PFSK-1 (cell line): ENCODE measurements at regions not wholly inside any gene's neighbourhood (a gene's known extent, or its start where the extent isn't known, plus 50 kb on each side); places are given as distances from the start of the nearest gene placed in this dataset.

Experiments used
- FOXP2 ChIP-seq: optimal IDR thresholded peaks from 2 replicates; pipeline ENCODE3; 2011; ENCODE audit warnings: borderline replicate concordance, control low read depth, inconsistent platforms; ENCODE audit not compliant: insufficient read depth; ENCODE audit errors: extremely low read length, extremely low read depth
- POLR2AphosphoS5 ChIP-seq: IDR thresholded peaks from 2 replicates; pipeline ENCODE4 v1.6.1; 2012; ENCODE audit warnings: low read depth, mild to moderate bottlenecking, control low read depth, low read length, moderate library complexity
- SIN3A ChIP-seq: IDR thresholded peaks from 2 replicates; pipeline ENCODE4 v1.6.1; 2012; ENCODE audit warnings: mild to moderate bottlenecking, low read length, moderate library complexity, borderline replicate concordance; ENCODE audit not compliant: insufficient read depth
- TAF1 ChIP-seq: IDR thresholded peaks from 2 replicates; pipeline ENCODE4 v1.6.1; 2012; ENCODE audit warnings: low read length, control low read depth, borderline replicate concordance; ENCODE audit not compliant: insufficient read depth
- TF ChIP-seq, protein P1 (sequence below), 2 experiments: IDR thresholded peaks; 2 replicates each; pipeline versions ENCODE4 v1.6.1 to v1.8.0; 2011 to 2012; ENCODE audit warnings: low read depth in 2 of 2, low read length in 2 of 2, control low read depth in 1 of 2, inconsistent platforms in 1 of 2, mild to moderate bottlenecking in 1 of 2, moderate library complexity in 1 of 2; ENCODE audit not compliant: insufficient read depth in 1 of 2

DNA sequence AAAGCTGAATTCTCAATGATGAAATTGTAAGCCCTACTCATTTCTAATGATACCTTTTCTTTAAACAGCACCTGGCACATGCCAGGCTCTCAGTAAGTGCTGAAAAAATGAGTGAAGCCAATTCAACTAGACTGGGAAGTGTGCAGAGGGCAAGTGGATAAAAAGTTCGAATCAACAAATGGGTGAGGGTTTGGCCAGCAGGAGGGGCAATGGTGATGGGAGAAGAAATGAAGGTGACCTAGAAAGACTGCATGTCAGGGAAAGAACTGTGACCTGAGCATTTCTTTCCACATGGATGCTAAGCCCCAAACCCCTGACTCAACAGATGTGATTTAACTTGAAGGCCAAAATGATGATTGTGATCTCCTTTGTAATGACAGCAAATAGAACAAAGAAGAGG, 54.6 kb downstream of the DKK1 start:
- no peak for TF ChIP-seq FOXP2

DNA sequence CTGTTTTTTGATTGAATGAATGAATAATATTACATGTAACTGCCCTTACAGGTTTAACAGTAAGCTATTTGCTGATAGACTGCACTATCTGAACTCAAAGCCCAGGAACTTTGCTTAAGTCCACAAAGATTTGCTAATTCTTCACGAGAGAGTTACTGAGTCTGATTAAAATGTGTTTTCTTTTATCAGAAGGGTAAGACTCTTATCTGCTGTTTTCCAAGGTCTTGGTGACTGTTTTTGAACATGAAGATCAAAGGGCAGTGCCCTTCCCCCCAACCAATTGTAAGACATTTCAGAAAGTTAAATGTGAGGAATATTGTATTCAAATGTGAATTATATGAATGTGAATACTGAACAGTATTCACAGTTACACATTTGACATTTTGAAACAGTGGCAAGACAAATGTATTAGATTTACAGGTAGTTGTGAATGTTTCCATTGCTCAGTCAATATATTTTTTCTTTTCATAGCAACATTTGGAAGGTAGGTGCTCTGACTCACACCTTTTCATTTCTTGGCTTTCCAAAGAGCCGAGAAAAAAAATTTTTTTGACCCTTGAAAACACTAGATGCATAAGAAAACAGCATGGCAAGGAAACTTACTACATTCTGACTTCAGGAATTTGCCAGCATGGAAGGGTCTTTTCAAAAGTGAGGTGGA, 62.7 kb downstream of the DKK1 start:
- TF ChIP-seq FOXP2 (no peak), TAF1 (no peak), SIN3A (no peak), POLR2AphosphoS5 (no peak)
- TF ChIP-seq, protein P1, sequence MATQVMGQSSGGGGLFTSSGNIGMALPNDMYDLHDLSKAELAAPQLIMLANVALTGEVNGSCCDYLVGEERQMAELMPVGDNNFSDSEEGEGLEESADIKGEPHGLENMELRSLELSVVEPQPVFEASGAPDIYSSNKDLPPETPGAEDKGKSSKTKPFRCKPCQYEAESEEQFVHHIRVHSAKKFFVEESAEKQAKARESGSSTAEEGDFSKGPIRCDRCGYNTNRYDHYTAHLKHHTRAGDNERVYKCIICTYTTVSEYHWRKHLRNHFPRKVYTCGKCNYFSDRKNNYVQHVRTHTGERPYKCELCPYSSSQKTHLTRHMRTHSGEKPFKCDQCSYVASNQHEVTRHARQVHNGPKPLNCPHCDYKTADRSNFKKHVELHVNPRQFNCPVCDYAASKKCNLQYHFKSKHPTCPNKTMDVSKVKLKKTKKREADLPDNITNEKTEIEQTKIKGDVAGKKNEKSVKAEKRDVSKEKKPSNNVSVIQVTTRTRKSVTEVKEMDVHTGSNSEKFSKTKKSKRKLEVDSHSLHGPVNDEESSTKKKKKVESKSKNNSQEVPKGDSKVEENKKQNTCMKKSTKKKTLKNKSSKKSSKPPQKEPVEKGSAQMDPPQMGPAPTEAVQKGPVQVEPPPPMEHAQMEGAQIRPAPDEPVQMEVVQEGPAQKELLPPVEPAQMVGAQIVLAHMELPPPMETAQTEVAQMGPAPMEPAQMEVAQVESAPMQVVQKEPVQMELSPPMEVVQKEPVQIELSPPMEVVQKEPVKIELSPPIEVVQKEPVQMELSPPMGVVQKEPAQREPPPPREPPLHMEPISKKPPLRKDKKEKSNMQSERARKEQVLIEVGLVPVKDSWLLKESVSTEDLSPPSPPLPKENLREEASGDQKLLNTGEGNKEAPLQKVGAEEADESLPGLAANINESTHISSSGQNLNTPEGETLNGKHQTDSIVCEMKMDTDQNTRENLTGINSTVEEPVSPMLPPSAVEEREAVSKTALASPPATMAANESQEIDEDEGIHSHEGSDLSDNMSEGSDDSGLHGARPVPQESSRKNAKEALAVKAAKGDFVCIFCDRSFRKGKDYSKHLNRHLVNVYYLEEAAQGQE (IDR thresholded peaks at IDR 0.05; ENCODE audit: insufficient read depth in 1 of 2, low read depth in 2 of 2, low read length in 2 of 2) = no peak

GRCh38 chr10:52378124-52378523, 64.0 kb downstream of the DKK1 start:
- TF ChIP-seq, protein P1 (IDR thresholded peaks at IDR 0.05; ENCODE audit: insufficient read depth in 1 of 2, low read depth in 2 of 2, low read length in 2 of 2) = no peak
- no peak for TF ChIP-seq FOXP2
- no peak for TF ChIP-seq POLR2AphosphoS5
- TF ChIP-seq TAF1 = no peak
- no peak for TF ChIP-seq SIN3A

DNA sequence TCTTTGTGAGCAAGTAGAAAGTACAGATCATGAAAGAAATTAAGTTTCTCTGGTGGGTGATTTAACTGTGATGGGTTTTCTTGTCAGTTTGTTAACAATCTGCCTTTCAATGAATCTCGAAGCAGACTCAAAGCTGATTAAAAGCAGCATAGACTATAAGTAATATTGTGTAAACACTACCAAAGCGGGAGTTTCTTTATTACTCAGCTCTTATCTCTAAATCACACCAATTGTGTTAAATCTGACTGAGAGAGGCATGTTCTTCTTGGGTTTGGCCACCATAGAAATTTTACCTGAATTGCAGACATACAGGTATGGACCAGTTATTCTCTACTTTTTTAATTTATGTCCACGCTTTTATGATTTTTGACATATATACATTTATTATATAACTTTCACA, 65.2 kb downstream of the DKK1 start:
- TF ChIP-seq TAF1 (no peak), SIN3A (no peak), FOXP2 (no peak), POLR2AphosphoS5 (no peak)
- TF ChIP-seq, protein P1 (IDR thresholded peaks at IDR 0.05; ENCODE audit: insufficient read depth in 1 of 2, low read depth in 2 of 2, low read length in 2 of 2) = no peak

DNA sequence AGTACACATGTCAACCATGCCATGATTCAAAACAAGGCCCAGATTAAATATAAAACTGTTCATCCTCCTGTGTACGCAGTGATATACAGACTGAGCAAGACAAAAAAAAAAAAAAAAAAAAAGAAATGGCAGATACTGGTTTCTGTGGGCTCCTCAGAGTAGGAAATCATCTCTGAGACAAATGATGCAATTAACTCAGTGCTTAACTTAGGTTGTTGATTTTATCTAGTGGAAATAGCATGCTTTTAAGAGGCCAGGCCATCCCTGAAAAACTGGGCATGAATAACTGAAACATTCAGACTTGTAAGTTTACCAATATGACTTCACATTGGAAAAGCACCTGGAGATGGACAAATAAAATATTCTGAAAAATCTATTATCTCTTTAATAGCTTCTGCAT, 69.0 kb downstream of the DKK1 start:
- TF ChIP-seq FOXP2 (no peak), SIN3A (no peak)

DNA sequence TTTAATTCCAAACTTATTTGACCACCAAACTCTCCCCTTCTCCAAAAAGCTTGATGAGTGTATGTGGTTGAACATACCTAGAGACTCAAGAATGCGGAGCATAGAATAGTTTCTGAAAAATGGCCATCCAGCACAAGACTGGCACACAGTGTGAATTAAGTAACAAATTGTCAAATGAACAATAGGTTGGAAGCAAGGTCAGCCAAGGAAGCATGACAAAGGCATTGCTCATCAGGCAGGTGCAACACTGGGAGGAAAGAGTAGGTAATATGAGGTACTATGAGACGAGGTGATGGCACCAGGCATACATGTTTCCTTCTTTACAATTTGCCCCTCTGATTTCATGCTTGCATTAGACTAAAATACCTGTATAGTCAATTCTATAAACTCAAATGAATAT, 73.7 kb downstream of the DKK1 start:
- TF ChIP-seq FOXP2 (no peak), SIN3A (no peak), TAF1 (no peak), POLR2AphosphoS5 (no peak)
- TF ChIP-seq, protein P1 (IDR thresholded peaks at IDR 0.05; ENCODE audit: insufficient read depth in 1 of 2, low read depth in 2 of 2, low read length in 2 of 2) = no peak
